GM12892 (cell line): ENCODE measurements at regions not wholly inside any gene's neighbourhood (a gene's known extent, or its start where the extent isn't known, plus 50 kb on each side); places are given as distances from the start of the nearest gene placed in this dataset.

Experiments used
- POLR2A ChIP-seq: IDR thresholded peaks from 2 replicates; pipeline ENCODE4 v1.6.1; 2011; ENCODE audit warnings: low read depth, low read length, control low read depth
- POLR2AphosphoS5 ChIP-seq: IDR thresholded peaks from 2 replicates; pipeline ENCODE4 v1.6.1; 2011; ENCODE audit warnings: low read depth, low read length, control low read depth

DNA sequence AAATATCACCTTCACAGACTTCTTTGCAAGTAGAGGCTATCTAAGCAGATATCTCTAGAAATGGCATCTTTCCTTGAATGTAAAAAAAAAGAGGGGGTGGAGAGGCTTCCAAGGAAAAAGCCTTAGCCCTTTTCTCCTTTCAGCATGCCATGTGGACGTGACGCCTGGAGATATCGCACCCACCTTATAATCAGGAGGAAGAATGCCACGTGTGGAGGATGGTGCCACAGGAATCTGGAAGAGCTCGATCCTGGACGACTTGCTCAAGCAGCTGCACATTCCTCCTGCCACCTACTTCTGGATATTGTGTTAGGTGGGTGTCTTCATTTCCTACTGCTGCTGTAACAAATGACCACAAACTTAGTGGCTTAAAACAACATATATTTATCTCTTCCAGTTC, 203.6 kb downstream of the NUAK1 start:
- TF ChIP-seq POLR2A (no peak), POLR2AphosphoS5 (no peak)
